Activated CD4-positive, alpha-beta T cell treated with anti-CD3 and anti-CD28 coated beads, Interleukin-2, Interleukin-4, amounts not matched to agents 100 ng/mL and 50 ng/mL, durations not matched to agents 16 hours and 8 hours (primary cell): ENCODE measurements at regions not wholly inside any gene's neighbourhood (a gene's known extent, or its start where the extent isn't known, plus 50 kb on each side); places are given as distances from the start of the nearest gene placed in this dataset.
A peak's percentile ranks its signal among the peaks of the same experiment; 100 is the strongest.
"Not testable (repeated sequence)": the region's sequence is repeated elsewhere in the genome, so short reads cannot be mapped to it uniquely, and the experiment has no call there.

Experiments used
- DNase-seq: peaks from one replicate; pipeline ENCODE4 v3.0.0-alpha.2; 2020; ENCODE audit warnings: low spot score

DNA sequence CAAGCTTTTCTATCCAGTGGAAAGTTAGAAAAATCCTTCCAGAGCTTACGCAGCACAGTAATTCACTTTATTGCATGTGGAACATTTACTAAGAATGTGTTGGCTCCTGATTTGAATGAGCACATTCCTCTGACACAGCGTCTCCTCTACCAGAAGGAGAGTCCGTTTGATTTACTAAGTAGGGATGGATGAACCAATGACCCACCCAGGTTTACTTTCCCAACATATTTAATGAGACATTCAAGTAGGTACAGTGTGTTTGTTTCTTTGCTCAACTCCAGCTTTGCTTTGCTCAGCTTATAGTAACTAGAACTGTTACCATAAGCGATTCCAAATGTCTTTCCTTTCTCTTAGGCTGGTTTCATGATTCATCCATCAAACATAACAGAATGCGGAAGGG, 161.7 kb downstream of the SMARCA1 start:
- no peak for DNase-seq

DNA sequence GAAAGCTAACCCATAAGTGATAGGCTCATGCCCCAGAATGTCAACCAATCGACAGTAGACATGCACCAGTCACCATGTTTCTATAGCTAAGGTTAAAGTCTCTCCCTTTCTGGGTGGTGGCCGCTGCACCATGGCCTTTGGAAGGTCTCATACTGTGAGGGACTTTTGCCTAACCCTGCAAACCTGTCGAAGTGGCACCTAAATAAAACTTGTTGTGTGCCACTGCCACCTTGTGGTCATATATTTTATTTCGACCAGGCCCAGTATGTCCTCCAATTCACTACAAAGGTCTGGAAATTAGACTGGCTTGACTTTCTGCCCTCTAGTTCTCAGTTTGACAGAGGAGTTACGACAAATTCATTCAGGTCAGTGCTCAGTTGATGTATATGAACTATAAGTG, 163.1 kb downstream of the SMARCA1 start:
- DNase-seq, result peak; percentile 68

DNA sequence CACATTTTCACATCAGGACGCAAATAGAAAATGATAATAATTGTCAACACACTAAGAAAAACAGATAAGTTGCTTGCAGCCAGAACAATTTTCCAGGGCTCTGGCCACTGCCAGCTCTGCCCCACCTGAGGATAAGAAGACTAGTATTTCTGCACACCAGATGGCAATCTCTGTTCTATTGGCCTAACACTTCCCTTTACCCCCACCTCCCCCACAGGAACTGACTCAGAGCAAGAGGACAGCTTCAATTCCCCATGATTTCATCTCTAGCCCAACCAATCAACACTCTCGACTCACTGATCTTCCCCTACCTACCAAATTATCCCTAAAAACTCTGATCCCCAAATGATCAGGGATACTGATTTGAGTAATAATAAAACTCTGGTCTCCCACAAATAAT, 164.0 kb downstream of the SMARCA1 start:
- DNase-seq, result peak; percentile 11

GRCh38 chrX:129357428-129357827, 165.9 kb downstream of the SMARCA1 start:
- not testable (repeated sequence) for DNase-seq

DNA sequence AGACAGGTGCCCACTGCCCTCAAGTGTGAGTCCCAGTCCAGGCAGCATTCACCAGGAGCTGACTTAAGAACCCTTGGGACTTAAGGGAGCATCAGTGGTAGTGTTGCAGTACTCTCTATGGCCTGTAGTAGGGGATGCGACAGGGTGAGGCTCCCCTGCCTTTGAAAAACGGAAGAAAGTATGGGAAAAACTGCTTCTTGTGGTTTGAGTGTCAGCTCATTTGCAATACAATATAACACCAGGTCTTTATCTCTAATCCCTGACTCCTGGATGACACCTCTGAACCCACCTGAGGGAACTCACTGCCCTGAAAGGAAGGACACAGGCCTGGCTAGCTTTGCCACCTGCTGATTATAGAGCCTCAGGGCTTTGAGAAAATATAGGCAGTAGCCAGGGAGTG, 176.0 kb downstream of the SMARCA1 start:
- no peak for DNase-seq

GRCh38 chrX:129346574-129346973, 176.7 kb downstream of the SMARCA1 start:
- no peak for DNase-seq

GRCh38 chrX:129337264-129337663, 186.0 kb downstream of the SMARCA1 start:
- not testable (repeated sequence) for DNase-seq

DNA sequence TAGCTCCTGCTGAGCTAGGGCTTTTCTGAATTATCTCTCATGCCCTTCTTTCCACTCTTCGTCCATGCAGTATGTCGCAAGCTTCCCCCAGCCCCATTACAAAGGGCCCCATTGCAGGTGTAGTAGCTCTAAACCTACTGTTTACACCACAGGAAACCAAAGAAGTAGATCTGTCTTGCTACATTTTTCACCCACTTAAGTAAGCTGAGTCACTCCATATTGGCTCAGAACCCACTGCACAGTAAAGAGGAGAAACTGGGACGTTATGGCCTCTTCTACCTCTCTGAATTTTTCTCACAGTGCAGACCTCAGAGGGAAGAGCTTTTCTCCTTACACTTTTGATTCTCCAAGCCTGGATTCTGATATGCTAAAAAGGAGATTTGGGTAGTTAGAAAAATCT, 200.2 kb downstream of the SMARCA1 start:
- no peak for DNase-seq

- peak; percentile 2 for DNase-seq
Observed at GRCh38 chrX:129318375-129318774, 204.9 kb downstream of the SMARCA1 start.

DNA sequence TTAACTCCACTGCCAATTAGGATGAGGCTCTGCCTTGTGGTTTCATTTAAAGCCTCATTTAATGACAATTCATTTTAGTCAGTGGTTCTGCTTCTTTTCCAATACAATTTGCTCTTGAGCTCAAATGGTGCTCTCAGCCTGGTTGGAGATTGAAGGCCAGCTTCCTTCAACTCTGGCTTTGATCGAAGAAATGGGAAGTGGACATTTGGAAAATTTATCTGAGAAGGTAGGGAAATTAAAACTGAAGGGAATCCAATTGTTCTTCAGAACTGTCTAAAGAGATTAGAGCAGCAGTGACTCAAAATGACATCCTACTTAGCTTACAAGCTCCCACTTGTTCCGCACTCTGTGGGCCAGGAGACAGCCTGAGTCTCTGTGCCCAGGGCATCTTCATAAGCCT, 206.8 kb downstream of the SMARCA1 start:
- DNase-seq, result no peak

- no peak for DNase-seq
Observed at GRCh38 chrX:129310000-129310399, 213.3 kb downstream of the SMARCA1 start.

DNA sequence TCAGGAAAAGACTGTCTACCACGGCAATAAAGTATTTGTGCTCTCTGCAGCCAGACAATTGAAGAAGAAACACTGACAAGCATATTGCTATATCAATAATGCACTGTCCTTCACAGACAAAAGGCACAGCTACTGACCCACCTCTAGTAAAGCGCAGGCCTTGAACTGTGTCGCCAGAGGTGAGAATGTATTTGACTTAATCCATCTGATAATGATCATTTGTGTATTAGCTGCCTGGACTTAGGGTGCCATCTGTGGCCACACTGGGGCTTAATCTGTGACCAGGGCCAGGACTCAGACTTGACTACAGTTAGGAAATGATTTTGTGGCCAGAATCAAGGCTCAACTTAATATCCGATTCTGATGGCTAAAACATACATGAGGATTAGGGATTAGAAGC, 260.4 kb downstream of the SMARCA1 start:
- DNase-seq, result no peak

DNA sequence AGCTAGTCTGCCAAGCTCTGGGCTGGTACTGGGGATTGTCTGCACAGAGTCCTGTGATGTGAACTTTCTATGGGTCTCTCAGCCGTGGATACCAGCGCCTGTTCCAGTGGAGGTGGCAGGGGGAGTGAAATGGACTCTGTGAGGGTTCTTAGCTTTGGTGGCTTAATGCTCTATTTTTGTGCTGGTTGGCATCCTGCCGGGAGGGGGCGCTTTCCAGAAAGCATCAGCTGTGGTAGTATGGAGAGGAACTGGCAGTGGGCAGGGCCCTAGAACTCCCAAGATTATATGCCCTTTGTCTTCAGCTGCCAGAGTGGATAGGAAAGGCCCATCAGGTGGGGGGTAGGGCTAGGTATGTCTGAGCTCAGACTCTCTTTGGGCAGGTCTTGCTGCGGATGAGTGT, 267.8 kb downstream of the SMARCA1 start:
- not testable (repeated sequence) for DNase-seq

DNA sequence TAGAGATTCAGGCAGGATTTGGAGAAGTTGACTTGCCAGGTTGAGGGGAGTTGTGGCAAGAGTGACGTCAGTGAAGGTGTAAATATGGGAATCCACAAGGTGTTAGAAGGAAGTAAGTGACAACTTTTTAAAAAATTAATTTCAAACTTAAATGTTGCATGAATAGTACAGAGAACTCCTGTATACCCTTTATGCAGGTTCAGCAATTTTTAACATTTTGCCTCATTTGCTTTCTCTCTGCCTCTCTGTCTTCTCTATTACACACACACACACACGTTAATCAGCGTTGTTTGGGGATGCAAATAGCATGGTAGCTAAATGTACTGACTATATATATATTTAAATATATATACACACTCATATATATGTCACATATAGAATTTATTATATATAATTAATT, 273.7 kb downstream of the SMARCA1 start:
- no peak for DNase-seq

GRCh38 chrX:129247642-129248041, 275.6 kb downstream of the SMARCA1 start:
- DNase-seq, result no peak

DNA sequence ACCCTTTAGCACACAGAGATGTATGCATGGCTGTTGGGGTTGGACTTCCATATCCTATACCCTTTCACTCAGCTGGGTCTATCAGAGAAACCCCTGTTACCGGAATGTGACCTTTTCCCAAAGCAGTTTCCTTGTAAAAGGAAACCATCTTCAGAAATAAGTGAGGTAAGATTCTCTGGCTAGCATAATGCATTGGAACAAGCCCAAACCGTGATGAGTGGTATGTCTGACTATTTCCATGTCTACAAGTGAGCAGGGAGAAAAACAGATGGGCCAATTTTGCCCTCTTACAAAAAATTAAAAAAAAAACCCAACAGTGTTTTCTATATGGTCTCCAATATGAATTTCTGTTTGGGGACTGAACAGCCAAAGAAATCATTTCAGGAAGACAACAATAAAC, 283.9 kb downstream of the SMARCA1 start:
- DNase-seq, result no peak

- no peak for DNase-seq
Observed at GRCh38 chrX:129238011-129238410, 285.3 kb downstream of the SMARCA1 start.

DNA sequence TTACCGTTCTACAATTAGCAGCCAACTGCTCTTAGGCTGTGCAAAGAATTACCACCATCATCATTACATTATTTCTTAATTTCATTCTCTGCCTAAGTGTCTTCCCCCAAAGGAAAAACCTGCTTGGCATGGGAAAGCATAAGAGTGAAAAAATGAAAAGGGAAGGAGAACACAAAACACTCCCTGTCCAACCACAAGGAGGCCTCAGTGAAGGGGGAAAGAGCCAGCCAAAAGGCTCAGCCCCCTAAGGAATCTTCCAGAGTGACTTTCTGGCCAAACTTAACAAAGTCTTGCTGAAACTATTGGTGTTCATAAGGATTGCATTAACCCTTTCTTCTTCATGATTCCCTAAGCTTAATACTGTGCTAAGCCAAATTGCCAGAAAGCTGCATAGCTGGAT, 287.4 kb downstream of the SMARCA1 start:
- no peak for DNase-seq

- no peak for DNase-seq
Observed at GRCh38 chrX:129233786-129234185, 289.5 kb downstream of the SMARCA1 start.

- no peak for DNase-seq
Observed at GRCh38 chrX:129230850-129231512, 292.3 kb downstream of the SMARCA1 start.

DNA sequence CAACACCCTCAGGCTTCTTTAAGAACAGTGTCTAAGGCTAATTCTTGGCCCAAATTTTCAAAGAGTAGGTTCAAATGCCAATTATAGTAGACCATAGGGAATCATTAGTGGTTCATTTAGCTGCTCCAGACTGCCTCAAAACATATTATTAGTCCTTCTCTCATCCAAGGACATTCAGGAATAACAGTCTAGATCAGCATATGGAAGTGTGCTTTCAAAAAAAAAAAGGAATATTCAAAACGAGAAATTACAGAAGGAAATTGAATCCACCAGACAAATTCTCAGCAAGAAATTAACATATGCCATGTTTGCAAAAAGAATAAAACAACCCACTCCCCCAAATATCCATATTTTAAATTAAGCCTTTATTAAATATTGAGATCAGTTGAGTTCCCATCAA, 293.1 kb downstream of the SMARCA1 start:
- no peak for DNase-seq

DNA sequence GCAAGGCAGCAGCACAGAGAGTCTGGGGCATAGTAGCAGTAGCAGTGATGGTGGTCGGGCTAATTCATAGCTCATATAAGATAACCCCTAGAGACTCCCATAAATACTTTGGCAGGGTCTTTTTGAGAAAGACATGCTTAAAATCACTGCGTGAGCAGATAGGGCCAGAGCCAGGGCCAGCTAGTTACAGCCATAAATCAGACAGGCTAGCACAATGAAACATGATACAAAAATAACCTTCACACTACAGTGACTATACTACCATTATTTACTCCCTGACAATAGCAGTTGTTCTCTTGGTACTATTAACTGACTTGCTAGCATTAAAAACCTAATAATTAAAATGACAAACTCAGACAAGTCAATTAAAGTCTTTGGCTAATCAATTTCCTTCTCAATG, 295.9 kb downstream of the SMARCA1 start:
- no peak for DNase-seq

- no peak for DNase-seq
Observed at GRCh38 chrX:129193357-129193756, 329.9 kb downstream of the SMARCA1 start.

- no peak for DNase-seq
Observed at GRCh38 chrX:129188231-129188630, 335.1 kb downstream of the SMARCA1 start.

DNA sequence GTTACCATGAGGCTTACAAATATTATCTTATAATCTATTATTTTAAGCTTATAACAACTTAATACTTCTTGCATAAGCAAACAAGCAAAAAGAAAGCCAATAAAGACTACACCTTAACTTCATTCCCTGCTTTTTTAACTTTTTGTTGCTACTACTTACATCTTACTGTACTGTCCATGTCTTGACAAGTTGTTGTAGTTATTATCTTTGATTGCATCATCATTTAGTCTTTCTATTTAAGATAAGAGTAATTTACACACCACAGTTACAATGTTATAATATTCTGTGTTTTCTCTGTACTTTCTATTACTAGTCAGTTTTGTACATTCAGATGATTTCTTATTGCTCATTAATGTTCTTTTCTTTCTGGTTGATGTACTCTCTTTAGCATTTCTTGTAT, 346.6 kb downstream of the SMARCA1 start:
- DNase-seq, result no peak
